HG02798 (cell line): ENCODE measurements at regions not wholly inside any gene's neighbourhood (a gene's known extent, or its start where the extent isn't known, plus 50 kb on each side); places are given as distances from the start of the nearest gene placed in this dataset.
"Not testable (repeated sequence)": the region's sequence is repeated elsewhere in the genome, so short reads cannot be mapped to it uniquely, and the experiment has no call there.

Source experiments
- ATAC-seq: cut with Tn5 transposase; IDR thresholded peaks from one replicate; pipeline ENCODE4 v1.9.1; 2021; ENCODE audit warnings: mild to moderate bottlenecking; ENCODE audit not compliant: unreplicated experiment, poor library complexity

DNA sequence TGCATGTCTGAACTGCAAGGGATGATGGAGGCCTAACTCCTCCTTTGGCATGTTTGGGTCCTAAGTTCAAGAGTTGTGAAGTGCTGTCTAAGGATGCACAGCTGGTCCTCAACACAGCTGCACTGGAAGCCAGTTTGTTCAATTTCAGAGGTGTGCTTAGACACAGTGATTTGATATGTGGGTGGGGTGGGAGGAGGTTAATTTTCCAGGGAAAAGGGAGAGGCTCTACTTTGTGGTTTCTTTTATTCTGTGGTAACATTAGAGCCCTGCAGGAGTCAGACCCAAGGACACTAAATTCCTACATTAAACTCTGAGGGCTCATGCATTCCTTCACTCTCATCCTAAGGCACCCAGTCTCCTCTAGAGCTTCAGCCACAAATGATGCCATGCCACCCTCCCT is 188.4 kb upstream of the MAST4 start:
- no peak for ATAC-seq

- no peak for ATAC-seq
These were observed 187.6 kb upstream of the MAST4 start for GRCh38 chr5:66408576-66408975.

- ATAC-seq, result no peak
These were observed 186.1 kb upstream of the MAST4 start for GRCh38 chr5:66410122-66410521.

DNA sequence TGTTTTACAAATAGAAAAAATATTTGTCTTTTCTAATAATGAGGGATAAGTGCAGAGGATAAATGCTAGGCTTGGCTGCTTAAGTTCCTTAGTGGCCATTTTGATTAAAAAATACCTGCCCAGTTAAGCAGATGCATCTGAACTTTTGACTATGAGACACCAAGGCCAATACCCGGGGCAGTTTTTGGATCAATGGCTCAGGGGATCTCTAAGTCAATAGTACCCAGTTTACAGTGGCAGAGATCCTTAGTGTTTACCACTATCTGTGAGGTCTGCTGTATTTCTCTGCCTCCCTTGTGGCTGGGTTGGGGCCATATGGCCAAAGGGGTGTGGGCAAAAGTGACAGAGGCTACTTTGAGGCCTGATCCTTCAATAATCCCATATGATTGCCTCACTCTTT is 184.5 kb upstream of the MAST4 start:
- no peak for ATAC-seq

- ATAC-seq, result no peak
These were observed 182.3 kb upstream of the MAST4 start for GRCh38 chr5:66413931-66414330.

GRCh38 chr5:66415208-66415607 is 181.0 kb upstream of the MAST4 start:
- no peak for ATAC-seq

- ATAC-seq, result no peak
These were observed 179.5 kb upstream of the MAST4 start for GRCh38 chr5:66416698-66417097.

GRCh38 chr5:66417781-66418180 is 178.4 kb upstream of the MAST4 start:
- no peak for ATAC-seq

DNA sequence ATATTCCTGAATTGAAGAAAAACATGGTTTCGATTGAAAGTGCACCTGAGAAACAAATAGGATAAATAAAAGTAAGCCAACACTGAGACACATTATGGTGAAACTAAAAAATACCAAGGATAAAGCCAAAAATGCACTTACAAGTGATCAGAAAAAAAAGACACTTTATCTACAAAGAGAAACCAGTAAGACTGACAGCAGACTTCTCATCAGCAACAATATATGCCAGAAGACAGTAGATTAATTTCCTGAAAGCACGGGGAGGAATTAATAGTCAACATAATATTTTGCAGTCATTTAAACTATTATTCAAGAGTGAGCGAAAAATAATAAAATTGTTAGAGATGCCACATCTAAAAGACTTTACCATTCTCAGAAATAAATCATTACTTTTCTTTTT is 172.7 kb upstream of the MAST4 start:
- no peak for ATAC-seq

DNA sequence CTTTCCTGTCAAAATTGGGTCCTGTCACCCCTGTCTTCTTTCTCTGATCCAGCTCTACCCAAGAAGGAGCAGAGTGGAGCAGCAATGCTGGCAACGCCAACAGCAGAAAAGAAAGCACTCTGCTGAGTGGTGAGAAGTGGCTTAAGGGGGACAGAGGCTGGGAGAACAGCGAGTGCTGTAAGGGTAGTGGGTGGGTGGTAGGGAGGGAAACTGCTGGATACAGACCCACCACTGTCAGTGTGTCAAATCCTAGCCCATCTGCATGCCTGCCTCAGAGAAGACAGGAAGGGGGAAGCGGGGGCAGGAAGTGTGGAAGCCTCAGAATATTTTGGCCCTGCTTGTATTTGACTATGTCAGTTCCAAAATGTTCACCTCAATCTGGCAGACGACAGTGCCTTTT is 170.4 kb upstream of the MAST4 start:
- ATAC-seq, result no peak

DNA sequence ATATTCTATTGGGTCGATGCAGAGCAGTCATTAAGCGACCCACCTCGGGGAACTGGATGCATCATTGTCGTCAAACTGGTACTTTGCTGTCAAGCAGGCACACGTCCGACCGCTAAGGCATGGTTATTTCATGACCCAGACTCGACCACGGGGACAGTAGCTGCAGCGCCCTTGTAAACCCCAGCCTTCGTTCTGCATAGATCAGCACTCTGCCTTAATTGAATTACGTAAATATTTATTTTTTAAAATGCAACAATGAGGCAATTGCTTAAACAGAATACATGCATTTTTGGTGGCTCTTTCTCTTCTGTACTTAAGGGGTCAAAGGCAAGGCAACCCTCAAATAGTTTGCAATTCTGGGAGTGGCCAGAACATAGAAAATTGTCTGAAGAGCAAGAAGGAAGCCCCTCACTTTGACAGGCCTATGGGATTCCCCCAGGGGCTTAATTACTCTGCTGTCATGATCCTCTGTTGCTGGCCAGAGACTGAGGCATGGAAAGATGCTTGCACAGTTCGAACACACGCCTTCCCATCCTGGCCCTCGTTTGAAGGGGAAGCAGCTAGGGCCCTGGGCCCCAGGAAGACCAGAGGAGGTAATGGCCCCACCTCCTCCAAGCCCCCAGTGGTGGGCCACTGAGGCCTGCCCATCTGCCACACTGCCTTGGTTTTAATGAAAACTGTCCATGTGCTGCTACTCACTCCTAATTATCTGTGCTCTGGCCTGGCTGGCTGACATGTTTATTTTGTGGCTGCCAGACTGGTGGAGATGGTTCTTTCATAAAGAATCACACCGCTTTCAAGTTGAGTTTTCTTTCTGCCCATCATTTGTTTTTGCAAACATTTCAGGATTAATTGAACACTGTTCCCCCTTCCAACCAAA is 169.7 kb upstream of the MAST4 start:
- no peak for ATAC-seq

- ATAC-seq, result no peak
These were observed 169.1 kb upstream of the MAST4 start for GRCh38 chr5:66427139-66427442.

DNA sequence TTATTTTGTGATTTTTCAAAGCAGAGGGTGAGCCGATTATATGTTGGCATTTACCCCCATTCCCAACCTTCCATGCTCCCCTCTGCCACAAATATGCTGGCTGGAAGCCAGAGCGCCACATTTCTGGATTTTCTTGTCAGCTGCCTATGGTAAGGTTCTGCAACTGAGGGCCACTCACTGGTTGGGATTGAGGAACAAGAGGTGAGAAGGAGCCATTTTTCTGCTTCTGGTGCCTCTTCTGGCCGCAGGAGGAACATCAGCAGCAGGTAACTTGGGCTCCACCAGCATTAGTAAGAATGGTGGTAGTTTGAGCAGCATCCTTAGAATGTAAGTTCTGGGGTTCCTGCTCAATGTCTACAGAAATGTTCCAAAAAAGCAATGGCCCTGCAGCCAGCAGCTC is 159.5 kb upstream of the MAST4 start:
- ATAC-seq, result no peak

- ATAC-seq, result no peak
These were observed 158.1 kb upstream of the MAST4 start for GRCh38 chr5:66438087-66438486.

DNA sequence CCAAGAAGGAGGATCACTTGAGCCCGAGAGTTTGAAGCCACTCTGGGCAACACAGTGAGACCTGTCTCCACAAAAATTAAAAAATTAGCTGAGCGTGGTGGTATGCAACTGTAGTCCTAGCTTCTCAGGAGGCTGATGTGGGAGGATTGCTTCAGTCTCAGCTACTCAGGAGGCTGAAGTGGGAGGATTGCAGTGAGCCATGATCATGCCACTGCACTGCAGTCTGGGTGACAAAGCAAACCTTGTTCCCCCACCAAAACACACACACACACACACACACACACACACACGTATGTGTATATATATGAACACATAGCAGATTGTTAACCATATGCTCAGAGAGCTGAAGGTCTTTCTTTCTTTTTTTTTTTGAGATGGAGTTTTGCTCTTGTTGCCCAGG is 157.5 kb upstream of the MAST4 start:
- no peak for ATAC-seq

DNA sequence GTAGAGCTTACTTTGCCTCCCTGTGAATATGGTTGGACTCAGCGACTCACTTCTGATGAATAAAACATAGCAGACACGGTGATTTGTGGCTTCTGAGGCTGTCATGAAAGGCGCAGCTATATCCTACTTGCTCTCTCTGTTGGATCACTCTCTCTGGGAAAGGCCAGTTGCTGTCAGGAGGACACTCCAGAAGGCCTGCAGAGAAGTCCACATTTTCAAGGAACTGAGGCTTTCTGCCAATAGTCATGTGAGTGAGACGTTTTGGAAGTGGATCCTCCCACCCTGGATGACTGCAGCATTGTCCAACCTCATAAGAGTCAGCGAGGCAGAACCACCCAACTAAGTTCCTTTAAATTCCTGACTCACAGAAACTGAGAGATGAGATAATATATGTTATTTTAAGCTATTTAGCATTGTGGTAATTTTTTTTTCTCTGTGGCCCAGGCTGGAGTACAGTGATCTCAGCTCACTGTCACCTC is 156.0 kb upstream of the MAST4 start:
- ATAC-seq, result peak; percentile 61

GRCh38 chr5:66441351-66441750 is 154.8 kb upstream of the MAST4 start:
- ATAC-seq, result no peak

- no peak for ATAC-seq
These were observed 153.2 kb upstream of the MAST4 start for GRCh38 chr5:66442951-66443445.

GRCh38 chr5:66443462-66444130 is 152.6 kb upstream of the MAST4 start:
- no peak for ATAC-seq

DNA sequence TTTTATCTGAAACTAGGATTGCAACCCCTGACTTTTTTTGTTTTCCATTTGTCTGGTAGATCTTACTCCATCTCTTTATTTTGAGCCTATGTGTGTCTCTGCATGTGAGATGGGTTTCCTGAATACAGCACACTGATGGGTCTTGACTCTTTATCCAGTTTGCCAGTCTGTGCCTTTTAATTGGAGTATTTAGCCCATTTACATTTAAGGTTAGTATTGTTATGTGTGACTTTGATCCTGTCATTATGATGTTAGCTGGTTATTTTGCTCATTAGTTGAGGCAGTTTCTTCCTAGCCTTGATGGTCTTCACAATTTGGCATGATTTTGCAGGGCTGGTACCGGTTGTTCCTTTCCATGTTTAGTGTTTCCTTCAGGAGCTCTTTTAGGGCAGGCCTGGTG is 148.1 kb upstream of the MAST4 start:
- ATAC-seq, result not testable (repeated sequence)

DNA sequence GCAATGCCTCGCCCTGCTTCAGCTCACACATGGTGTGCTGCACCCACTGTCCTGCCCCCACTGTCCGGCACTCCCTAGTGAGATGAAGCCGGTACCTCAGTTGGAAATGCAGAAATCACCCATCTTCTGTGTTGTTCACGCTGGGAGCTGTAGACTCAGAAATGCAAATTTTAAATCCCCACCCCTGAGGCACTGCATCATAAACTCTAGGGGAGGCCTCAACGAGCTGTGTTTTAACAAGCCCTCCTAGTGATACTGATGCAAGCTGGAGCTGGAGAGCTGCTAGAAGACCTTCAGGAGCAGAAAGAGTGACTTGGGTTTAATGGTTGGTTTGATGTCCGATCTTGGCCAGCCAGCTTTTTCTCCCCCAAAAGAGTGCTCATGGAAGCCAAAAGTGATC is 146.0 kb upstream of the MAST4 start:
- no peak for ATAC-seq

GRCh38 chr5:66450988-66451387 is 145.2 kb upstream of the MAST4 start:
- ATAC-seq, result no peak
